DMS53 treated with DMSO at 0.1 percent for 48 hours (cell line): ENCODE measurements at regions not wholly inside any gene's neighbourhood (a gene's known extent, or its start where the extent isn't known, plus 50 kb on each side); places are given as distances from the start of the nearest gene placed in this dataset.

ENCODE experiments used
- DNase-seq: peaks from one replicate; lab custom pipeline; 2025; ENCODE audit not compliant: unreplicated experiment; lab: John Stamatoyannopoulos, UW

DNA sequence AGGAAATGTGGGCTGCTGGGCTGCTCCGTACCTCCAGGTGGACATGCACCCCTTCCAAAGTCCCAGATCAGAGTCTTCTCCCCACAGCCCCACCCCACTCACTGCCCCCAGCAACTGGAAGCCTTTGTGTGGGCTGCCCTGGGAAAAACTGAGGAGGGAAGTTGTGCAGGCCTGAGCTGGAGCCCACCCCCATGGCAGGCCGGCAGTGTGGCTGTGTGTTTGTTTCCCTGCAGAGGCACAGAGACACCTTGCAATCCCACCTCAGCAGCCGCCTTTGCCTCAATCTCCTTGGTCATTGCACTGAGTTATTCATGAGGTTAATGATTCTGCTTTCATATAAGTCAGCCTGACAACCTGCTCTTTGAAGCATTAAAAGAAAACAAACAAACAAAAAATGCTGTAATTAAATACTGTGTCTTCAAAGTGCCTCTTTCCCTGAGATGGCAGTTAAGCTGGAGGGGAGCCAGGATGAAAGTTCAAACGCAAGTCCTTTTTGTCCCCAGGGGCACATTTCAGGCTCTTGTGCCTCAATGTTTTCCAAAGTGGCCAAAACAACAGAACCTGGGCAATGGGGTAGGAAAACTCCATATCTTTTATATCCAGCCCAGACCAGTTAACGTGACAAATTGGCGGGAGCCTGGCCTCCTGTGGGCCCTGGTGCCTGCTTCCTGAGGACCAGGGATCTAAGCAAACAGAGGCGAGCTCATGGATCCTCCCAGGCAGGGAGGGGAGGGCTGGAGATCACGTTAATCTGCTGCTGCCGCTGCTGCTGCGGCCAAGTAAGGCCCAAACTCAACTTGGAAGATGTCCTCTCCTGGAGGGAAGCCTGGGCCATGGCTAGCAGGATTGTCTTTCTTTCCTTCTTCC, 51.9 kb upstream of the TSPAN11 start:
- DNase-seq: peak; percentile 84

- no peak for DNase-seq
Measured at GRCh38 chr12:30870491-30871265, 55.9 kb upstream of the TSPAN11 start.

GRCh38 chr12:30867415-30867814, 59.1 kb upstream of the TSPAN11 start:
- no peak for DNase-seq

DNA sequence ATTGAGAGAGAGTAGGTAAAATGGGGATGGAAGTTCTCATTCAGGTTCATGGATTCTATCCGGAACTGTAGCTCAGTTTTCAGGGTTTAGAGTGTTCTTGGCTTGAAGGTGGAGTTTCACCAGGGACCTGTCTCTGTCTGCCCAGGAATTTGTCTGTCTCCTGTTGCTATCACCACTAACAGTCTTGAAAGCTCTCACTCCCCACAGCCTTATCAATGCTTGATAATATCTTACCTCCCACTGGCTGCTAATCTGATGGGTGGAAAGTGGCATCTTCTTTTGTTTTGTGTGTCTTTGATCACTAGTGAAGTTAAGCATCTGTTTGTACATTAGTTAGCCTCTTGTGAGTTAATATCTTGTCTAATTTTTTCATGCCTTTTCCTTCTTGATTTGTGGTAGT, 60.3 kb upstream of the TSPAN11 start:
- no peak for DNase-seq

- DNase-seq: no peak
Measured at GRCh38 chr12:30863839-30864238, 62.7 kb upstream of the TSPAN11 start.

DNA sequence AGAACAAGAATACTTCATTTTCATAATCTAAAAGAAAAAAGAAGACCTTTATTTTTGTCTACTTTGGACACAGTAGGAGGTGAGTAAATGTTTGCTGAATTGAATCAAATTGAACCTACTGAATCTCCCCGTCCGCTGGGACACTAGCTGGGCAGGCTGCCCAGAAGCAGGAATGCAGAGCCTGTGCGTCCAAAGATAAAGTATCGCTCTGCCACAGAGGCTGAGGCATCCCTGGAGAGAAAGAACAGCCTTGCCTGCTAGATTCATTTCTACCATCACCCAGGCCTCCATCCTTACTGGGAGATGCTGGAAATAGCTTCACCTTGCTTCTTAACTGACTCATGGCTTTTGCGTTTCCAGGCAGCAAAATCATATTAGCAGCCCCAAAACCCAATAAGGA, 64.1 kb upstream of the TSPAN11 start:
- no peak for DNase-seq

DNA sequence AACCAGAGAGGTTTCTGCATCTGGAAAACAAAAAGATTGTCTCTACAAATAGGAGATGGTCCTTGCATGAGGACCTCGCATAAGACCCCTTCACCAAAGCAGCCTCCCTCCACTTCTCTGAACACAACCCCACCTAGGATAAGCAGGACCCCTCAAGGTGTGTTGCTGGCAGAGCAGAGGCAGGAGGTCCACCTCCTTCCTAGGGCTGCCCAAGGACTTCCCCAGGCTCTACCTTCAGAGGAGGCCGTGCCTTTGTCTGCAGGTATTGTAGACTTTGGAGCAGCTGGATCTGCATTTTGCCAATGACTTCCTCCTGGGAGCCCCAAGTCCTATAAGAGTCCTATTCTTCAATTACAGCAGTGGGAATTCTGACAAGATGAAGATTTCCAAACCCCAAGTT, 67.3 kb upstream of the TSPAN11 start:
- peak; percentile 19 for DNase-seq

DNA sequence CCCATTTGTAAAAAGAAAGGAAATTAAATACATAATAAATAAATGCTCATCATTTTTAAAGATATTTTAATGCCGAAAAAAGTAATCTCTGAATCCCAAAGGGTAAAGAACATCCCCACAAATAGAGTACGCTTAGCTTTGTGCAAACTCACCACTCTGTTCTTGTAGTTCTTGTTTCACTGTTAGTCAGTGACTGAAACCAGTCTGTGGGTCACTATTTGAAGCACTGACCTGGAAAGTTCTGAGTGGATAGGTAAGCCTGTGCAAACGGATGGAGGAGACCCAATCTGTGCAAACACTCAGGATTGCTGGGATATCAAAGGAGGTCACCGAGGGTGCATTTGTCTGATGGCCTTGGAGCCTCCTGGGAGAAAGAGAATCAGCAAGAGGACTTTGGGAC, 68.1 kb upstream of the TSPAN11 start:
- DNase-seq: peak; percentile 92

DNA sequence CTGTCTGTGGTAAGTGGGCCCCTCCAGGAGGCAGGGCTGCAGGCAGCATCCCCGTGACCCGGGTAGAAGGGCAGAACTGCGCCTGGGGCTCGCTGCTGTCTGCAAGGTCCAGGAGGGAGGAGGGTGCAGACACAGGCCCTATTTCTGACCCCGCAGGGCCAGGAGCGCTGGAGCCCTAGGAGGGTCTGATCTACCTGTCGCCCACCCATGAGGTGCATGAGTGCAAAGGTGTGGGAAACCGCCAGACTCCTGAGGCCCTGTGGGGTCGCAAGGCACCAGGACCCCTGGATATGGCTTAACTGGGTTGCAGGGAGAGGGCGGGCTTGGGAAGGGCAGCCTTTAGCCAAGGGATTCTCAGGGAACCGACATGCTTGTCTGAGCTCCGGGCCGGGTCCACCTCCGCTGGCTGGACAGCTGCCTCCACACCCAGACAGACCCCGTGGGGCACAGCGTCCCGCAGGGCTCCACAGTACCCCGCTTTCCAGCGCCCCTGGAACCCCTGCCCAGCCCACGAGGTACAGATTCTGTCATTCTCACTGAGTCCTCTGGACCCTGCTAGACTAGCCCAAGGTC, 72.9 kb upstream of the TSPAN11 start:
- DNase-seq: no peak

DNA sequence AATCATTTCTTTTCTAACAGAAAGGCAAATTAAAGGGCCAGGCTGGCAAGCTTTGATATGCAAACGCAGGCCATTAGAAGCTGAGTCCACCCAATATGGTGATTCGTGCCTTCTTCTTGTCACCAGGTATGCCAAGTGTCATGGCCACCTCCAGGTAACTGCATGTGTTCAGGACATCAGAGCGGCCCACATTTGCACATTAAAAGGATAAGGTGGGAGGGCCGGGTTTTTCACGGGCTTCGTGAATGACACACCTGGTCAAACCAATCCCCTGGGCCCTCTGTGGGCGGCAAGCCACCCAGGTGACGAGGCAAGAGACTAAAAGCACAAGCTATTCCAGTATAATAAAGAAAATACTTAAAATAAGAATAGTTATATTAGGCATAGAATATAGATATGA, 75.9 kb upstream of the TSPAN11 start:
- DNase-seq: no peak

GRCh38 chr12:30847259-30847658, 79.3 kb upstream of the TSPAN11 start:
- peak; percentile 92 for DNase-seq

DNA sequence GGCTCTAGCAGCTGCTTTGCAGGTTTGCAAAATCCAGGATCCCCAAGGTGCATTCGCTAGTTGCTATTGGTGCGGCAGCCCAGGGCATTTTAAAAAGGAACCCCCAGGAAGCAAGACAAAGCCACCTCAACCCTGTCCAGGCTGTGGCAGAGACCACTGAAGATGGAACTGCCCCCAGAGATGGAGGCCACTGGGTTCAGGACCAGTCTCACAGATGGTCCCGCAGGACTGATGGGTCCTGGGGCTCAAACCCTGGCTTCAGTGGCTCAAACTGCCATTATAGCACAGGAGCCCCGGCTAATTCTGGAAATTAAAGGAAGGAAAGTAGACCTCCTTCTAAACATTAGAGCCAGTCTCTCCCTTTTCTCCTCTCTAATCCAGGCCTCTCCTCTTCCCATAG, 79.8 kb upstream of the TSPAN11 start:
- no peak for DNase-seq

DNA sequence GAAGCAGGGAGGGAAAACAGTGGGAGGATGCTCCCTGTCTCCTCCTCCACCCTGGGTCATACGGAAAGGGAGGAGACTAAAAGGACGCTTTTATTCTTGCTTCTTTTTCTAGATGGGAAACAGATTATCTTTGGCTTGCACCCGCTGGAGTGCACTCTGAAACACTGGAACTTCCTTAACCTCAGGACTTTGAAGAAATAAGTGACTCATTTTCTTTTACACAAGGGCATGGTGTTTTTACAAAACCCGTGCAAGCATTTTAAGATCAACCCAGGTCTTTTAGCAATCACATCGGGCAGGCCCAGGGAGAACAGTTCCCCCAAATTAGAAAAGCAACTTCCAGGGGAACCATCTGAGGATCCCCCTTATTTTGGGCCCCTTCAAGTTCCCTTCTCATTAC, 80.9 kb upstream of the TSPAN11 start:
- no peak for DNase-seq

- DNase-seq: no peak
Measured at GRCh38 chr12:30843211-30843610, 83.3 kb upstream of the TSPAN11 start.

DNA sequence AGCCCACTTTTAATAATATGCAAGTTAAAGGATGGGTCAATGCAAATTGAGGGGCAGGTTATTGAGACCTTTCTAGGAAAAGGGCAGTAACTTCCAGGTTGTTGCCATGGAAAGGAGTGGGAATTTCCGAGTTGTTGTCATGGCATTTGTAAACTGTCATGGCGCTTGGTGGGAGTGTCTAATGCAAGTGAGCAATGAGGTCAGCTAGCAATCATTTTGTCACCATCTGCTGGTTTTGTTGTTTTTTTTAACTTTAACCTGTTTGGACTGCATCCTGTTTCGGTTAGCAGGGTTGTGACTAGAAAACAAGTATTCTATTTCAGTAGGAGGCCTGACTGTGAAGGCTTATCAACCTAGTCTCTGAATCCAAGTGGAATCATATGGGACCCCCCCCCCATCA, 85.8 kb upstream of the TSPAN11 start:
- no peak for DNase-seq

DNA sequence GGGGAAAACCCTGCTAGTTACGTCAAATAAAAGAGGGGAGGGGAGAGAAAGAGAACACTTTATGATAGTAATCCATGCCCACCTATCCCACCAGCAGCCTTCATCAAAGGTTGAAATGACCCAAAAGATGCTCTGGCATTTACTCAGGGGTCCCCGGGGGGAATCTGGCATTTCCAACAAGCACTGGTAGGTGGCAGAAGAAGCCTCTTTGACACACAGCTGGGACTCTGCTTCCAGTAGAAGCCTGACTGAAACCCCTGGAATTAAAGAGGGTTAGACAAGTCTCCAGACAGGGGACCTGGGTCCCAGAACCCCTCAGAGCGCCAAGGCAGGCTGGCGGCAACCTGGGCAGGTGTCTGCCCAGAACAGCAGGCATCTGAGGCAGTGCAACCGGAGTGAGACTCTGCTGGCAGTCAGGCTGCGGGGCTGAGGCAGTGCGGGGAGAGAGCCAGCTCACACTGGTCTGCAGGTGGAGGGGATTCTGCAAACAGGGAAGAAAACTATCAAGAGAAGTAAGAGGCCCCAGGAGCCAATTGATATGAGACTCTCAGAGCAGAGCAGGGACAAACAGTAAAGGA, 85.0 kb upstream of the CAPRIN2 start:
- no peak for DNase-seq

- DNase-seq: no peak
Measured at GRCh38 chr12:30837595-30837994, 82.8 kb upstream of the CAPRIN2 start.

DNA sequence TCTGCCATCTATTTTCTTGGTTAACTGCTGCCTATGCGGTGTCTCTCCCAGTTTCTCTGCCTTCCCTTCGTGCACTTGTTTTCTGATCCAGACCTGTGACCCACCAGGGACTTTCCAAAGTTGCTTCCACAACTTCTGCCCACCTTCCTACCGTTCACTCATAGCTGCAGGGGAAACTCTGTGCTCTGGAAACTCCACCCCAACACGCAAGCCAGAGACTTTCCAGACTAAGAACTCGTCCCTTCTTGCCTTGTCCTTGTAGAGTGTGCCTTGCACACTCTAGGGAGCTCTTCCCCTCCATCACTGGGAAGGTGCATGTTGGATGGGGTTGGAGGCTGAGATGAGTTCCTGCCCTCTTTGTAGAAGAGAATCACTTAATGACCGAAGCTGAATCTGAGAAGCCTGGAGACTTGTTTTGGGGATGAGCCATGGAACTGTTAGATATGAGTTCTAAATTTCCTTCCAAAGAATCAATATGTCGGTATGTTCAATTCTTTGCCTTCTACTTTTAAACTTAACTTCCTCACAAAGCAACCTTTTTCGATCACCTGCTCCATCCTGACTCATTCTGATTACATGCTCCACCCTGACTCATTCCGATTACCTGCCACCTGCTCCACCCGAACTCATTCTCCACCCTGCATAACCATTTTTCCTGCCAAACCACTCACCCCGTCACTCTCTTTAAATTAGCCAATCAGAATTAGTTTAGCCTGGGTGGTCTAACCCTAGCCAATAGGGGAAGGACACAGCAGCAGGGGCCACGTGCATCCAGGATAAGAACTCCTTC, 82.1 kb upstream of the CAPRIN2 start:
- no peak for DNase-seq

DNA sequence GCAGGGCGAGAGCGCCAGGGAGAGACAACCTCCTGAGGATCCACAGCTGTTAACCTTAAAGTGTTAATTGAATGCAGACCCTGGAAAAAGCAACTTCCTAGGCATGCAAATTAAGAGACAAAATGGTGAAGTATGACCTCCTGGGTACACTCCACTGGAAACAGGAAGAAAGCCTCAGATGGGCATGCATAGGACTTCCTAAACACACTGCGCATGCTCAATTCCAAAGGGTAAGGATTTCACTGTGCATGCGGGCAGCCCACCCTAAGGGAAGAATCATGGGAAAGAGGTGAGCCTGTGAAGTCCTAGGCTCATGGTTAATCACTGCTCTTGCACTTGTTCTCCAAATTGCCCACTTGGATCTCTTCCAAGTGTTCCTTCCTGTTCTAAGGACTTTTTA, 80.5 kb upstream of the CAPRIN2 start:
- no peak for DNase-seq

DNA sequence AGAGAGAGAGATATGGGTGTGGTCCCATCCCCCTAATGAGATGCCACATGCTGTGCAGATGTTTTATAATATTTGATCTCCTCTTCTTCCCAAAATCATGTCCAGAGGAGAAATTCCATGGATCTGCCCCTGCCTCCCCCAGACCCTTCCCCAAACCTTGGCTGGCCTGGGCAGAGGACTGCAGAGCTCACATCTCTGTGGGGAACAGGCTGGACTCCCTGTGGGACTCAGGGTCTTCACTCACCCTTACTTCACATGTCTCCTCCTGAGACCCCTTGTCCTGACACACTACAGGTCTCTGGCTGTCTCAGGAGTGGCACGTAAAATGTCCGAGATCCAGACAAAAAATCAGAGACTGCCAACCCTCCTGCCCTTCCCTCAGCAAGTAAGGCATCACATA, 76.0 kb upstream of the CAPRIN2 start:
- no peak for DNase-seq

GRCh38 chr12:30829876-30830275, 75.1 kb upstream of the CAPRIN2 start:
- no peak for DNase-seq
